Lower leg skin (tissue), 4 donors: ENCODE measurements at regions not wholly inside any gene's neighbourhood (a gene's known extent, or its start where the extent isn't known, plus 50 kb on each side); places are given as distances from the start of the nearest gene placed in this dataset.

Experiments used
- DNase-seq, 2 donors: peaks; one replicate each; pipeline ENCODE4 v3.0.0-alpha.2; 2019; ENCODE audit warnings: low spot score in 2 of 2
- H3K4me3 ChIP-seq: fragments of 200-600 bp; sonication (generic); 2 replicates; pipeline ENCODE4 v1.5.1; 2017; ENCODE audit warnings: mild to moderate bottlenecking, low read depth; ENCODE audit not compliant: poor library complexity, severe bottlenecking
- CTCF ChIP-seq, 3 donors: fragments of 450-650 bp; IDR thresholded peaks; one replicate each; pipeline ENCODE4 v1.5.1; 2016; ENCODE audit warnings: antibody characterized with exemption in 3 of 3, mild to moderate bottlenecking in 3 of 3, moderate library complexity in 2 of 3
- POLR2A ChIP-seq, 2 donors: fragments of 450-650 bp; IDR thresholded peaks; one replicate each; pipeline ENCODE4 v1.6.1; 2016 to 2017; ENCODE audit warnings: antibody characterized with exemption in 2 of 2, mild to moderate bottlenecking in 1 of 2, moderate library complexity in 1 of 2
- WGBS, 2 donors: methylation state at CpG; one replicate each; pipeline ENCODE4 v1.1.5; 2018; 5-methylcytosine and 5-hydroxymethylcytosine counted together
- intact Hi-C: fragments of 100-400 bp; cut with DNase I; formaldehyde crosslinking; loops from one replicate; pipeline ENCODE4 v1.15.0; 2023; ENCODE audit warnings: low total_unique reads

DNA sequence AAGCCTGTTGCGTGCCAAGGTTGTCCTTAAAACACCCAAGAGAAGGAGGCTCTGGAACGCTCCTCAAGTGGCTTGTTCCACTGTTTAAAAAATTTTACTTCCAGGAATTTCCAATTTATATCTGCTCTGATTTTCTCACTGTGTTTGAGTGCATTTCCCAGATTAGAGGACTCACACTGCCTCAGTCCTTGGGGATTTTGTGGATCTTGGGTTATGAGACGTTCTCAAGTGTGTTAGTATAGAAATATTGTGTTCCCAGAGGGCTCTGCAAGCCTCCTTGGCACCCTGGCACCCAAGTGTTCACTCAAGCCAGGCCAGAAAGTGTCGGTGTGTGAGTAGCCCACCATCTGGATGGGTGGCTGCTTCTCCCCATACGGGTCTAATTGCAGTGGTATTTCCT lies 192.2 kb downstream of the SNX10 start:
- intact Hi-C loops: no loop called here

GRCh38 chr7:26485367-26485934 lies 193.8 kb downstream of the SNX10 start:
- intact Hi-C loops: no loop called here

More for the DNA sequence above, 192.2 kb downstream of the SNX10 start:
- no peak for TF ChIP-seq POLR2A (IDR thresholded peaks at IDR 0.05)
- no peak for TF ChIP-seq CTCF (IDR thresholded peaks at IDR 0.05)
- no peak for DNase-seq
- no peak overlapping the region for H3K4me3 ChIP-seq
- 78 to 84% methylated on average over 5 of the region's 5 CpGs for WGBS, 2 donors

DNA sequence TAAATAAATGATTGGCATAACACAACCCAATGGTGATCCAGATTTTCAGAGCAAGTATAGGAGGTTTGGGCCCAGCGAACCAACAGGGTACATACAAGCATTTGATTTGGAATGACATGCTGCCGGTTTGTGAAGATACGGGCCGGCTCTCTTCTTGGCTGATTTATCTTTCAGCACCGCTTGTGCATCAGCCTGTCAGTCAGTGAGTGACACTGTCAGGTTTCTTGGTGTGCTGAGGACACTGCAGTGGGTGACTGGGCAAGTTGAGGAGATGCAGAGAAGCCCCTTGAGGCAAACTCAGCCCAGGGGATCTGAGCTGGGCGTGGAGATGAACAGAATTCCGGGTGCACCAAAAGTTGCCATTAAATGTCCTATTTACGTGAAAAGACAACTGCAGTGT lies 194.5 kb downstream of the SNX10 start:
- TF ChIP-seq POLR2A (IDR thresholded peaks at IDR 0.05) (no peak), CTCF (IDR thresholded peaks at IDR 0.05) (no peak)
- WGBS, 2 donors: 91 to 92% methylated on average over 8 of the region's 8 CpGs
- H3K4me3 ChIP-seq: no peak overlapping the region
- peak in 1 of 2 donors; percentile 9 for DNase-seq
- intact Hi-C loops: no loop called here

More at GRCh38 chr7:26485367-26485934, 193.8 kb downstream of the SNX10 start:
- TF ChIP-seq POLR2A (IDR thresholded peaks at IDR 0.05) (no peak), CTCF (IDR thresholded peaks at IDR 0.05) (no peak)
- no peak overlapping the region for H3K4me3 ChIP-seq
- WGBS, 2 donors: 63 to 64% methylated on average over 6 of the region's 6 CpGs
- no peak for DNase-seq

DNA sequence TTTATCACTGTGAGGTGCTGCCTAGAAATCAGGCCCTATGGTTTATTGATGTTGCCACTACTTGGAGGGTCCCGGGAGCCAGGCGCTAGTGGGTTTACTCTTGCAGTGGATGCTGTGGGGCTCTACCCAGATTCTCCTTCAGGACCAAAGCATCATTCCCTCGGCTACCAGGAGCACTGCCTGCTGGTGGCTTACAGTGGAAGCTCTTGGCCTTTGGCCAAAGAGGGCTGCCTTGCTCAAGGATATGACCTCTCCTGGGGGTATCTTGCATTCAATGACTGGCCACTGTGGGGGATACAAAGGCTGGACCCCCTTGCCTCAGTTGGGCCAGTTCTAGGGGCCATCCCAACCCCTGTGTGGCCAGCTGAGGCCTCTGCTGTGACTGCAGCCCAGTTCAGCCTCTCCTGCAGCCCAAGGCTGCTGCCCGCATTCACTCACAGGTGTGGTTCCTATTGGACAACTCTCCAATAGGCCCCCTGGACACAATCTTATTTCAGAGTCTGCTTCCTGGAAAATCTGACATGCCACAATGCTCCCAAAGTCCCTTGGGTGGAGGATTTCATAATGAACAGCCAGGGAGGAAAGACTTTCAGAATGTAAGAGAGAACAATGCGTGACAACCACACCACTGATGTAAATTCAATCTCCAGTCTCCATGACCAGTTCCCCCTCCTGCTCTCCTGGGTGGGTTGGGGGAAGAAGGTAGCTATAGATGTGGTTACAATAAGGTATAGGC lies 196.3 kb downstream of the SNX10 start:
- intact Hi-C loops: no loop called here
- 75 to 79% methylated on average over 3 to 5 of the region's 5 CpGs for WGBS, 2 donors
- TF ChIP-seq POLR2A (IDR thresholded peaks at IDR 0.05) (no peak), CTCF (IDR thresholded peaks at IDR 0.05) (no peak)

GRCh38 chr7:26489391-26489790 lies 197.7 kb downstream of the SNX10 start:
- TF ChIP-seq CTCF (IDR thresholded peaks at IDR 0.05) (no peak), POLR2A (IDR thresholded peaks at IDR 0.05) (no peak)
- H3K4me3 ChIP-seq: no peak overlapping the region
- intact Hi-C loops: no loop called here
- DNase-seq: no peak
- WGBS, 2 donors: 94 to 97% methylated on average over 1 of the region's 1 CpG

More for the DNA sequence above, 196.3 kb downstream of the SNX10 start:
- H3K4me3 ChIP-seq: no peak overlapping the region
- DNase-seq: peak in 1 of 2 donors; percentile 73
